ENCODE measurements at regions not wholly inside any gene's neighbourhood (a gene's known extent, or its start where the extent isn't known, plus 50 kb on each side); places are given as distances from the start of the nearest gene placed in this dataset.

DNA sequence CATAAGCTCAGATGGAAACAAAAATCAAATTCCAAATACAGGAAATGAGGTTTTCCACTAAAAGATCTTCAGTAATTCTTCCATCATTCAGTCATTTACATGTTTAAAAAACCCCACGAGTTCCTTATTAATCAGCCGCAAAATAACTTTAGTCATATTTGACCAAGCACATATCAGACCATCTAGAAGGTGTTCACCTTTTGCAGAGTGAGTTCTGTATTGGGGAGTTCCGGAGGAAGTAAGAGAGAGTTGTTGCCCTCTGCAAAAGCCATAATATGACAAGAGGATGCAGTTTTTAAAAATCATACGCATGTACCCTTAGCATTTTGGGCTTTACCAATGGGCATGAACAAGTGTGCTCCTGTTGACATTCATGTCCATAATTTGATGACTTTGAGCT lies 61.6 kb downstream of the CCR1 start:
- DNase-seq: no peak

DNA sequence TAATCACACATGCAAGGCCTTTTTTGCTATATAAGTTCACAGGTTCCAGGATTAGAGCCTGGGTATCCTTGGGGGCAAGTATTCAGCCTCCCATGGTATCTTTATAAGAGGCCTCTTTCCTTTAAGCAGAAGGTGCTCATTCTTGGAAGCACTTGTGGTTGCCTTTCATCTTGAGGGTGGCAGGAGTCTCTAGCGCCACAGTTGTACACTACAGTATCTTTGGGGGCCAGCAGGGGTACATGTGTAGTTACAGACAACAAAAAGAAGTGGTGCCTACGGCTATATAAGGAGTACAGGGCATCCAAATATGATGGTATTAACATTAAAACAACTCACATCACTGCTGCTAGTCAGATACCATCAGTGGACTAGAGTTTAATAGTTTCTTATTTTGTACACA lies 62.1 kb downstream of the CCR1 start:
- DNase-seq: no peak

DNA sequence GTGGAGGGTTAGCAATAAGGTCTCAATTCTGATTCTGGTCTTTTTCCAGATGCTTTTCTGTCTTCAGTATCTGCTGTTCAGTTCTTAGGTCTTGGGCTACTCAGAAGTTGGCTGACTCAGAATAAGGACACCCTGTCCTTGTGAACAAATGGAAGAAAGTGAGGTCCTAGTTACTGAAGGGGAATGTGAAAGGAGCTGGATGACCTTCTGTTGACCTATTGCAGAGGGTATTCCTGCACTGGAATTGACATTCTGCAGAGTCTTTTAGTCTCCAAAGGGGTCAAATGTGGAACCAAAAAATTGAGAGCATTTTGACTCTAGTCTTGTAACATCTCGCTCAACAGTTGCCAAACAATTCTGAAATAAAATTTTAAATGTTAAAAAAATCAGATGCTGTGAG lies 63.0 kb downstream of the CCR1 start:
- DNase-seq: no peak

DNA sequence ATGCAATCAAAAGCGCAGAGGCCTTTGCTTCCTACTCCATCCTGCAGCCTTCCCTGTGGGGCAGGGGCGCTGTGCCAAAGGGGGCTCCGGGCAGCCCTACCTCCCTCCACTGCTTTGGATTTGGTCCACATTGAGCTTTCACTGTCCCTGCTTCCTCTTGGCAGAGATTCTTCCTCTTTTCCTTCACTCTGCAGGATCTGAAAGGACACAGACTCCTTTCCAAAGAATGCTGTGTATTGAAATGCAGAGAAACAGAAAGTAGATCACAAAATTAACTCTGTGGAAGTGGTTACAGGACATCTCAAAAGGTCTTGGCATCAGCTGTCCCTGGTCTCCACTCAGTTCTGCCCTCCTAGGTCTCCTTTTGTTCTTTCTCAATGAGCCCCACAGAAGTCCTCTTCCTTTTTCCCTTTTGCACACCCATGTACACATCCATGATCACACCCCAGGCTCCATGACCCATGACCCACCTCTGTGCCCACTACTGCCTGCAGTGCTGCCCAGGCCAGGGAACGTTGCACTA lies 64.1 kb downstream of the CCR1 start:
- DNase-seq: peak; percentile 69

DNA sequence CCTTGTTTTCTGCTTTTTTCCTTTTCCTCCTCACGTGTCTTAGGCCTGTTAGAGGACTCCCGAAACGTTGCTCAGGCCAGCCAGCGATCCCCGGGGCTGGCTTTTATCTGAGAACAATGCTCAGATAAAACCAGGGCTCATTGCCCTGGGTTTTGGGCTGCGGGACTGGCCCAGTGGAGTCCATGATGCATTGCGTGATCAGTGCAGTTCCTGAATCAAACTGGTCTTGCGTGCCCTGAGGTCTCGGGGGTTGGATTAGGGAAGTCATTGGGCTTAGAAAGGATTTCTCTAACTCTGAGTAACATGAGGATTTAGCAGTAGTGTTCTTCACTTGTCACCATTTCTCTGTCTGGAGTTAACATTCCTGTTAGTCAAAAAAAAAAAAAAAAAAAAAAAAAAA lies 66.3 kb downstream of the CCR1 start:
- peak; percentile 83 for DNase-seq

DNA sequence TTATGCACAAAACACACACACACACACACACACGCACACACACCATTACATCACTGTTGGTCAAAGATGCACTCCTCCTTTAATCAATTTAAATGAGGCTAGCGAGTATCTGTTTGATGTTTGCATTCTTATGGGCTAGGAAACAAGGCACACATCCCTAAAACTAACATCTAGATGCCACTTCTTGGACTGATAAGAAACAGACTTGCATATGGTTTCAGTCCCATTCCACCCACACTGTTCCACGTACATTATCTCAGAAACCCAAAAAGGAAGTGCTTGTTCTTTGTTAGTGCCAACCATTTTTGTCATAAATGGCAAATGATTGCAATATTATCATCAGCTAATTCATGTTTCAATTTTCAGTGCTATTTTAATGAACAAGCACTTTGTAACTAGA lies 69.5 kb downstream of the CCR1 start:
- DNase-seq: no peak

DNA sequence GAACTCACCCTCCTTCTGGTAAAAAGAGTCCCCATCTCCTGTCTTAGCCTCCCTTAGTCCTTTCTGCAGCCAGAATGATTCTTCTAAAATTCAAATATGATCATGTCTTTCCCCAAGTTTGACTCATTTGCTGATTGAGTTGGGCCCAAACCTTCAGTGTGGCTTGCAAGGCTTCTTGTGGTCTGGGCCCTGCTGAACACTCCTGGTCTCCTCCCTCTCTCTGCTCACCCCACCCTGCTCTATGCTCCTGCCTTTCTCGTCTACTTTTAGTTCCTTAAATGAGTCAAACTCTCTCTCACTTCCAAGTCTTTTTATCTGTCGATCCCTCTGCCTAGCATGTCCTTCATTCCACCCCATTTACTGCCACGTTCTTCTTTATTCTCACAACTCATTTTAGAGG lies 72.6 kb downstream of the CCR1 start:
- peak; percentile 93 for DNase-seq

DNA sequence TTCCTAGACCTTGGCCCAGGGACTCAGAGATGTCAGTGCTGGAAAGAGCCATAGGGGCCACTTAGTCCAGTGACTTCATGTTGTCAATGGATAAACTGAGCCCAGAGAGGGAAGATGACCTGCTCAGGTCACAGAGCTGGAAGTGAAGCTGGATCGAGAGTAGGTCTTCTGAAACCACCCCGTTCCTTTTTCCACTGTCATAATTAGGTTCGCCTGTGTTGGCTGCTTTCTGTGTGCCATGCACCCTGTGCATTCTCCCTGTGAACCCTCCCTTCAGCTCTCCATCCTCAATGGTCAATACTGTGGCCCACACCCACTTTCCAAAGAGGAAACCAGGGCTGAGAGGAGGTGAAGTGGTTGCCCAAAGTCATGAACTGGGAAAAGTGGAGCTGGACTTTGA lies 74.8 kb downstream of the CCR1 start:
- DNase-seq: peak; percentile 11

DNA sequence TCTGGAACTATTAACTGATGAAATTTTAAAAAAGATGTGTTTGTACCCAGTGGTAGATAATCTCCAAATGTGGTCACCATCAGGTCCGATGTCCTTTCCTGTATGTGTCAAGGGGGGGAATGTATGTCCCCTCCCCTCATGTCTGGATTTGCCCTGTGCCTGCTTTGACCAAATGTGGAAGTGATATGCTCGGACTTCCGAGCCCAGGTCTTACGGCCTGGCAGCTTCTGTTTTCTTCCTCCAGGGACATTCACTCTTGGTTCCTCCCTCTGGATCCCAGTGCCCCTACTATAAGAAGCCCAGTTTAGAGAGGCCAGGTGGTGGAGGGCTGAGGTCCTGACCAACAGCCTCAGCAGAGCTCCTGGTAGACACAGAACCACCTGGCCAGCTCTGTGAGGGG lies 75.5 kb downstream of the CCR1 start:
- DNase-seq: no peak

DNA sequence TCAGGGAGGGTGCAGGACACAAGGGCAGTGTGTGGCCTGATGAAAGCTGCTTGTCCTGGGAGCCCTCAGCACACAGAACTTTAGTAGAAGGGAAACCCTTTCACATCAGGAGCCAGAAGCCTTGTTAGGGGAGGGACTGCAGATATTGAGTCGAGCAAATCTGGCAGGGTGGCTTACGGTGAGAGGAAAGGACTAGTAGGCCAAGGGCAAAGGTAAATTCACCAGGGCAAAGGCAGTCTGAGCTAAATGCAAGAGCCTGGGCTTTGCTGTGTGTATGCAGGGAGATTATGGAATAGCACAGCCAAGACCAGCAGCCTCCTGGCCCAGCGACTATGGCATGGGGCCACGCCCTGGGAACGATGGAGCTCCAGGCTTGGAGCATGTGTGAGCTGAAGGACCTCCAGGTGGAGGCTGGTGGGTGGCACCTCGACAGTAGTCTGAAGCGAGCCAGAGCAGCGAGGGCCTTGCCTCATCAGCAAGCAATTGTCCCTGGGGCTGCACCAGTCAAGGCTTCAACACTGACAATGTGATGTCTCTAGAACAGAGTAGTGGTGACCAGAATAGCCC lies 76.1 kb downstream of the CCR1 start:
- DNase-seq: no peak

DNA sequence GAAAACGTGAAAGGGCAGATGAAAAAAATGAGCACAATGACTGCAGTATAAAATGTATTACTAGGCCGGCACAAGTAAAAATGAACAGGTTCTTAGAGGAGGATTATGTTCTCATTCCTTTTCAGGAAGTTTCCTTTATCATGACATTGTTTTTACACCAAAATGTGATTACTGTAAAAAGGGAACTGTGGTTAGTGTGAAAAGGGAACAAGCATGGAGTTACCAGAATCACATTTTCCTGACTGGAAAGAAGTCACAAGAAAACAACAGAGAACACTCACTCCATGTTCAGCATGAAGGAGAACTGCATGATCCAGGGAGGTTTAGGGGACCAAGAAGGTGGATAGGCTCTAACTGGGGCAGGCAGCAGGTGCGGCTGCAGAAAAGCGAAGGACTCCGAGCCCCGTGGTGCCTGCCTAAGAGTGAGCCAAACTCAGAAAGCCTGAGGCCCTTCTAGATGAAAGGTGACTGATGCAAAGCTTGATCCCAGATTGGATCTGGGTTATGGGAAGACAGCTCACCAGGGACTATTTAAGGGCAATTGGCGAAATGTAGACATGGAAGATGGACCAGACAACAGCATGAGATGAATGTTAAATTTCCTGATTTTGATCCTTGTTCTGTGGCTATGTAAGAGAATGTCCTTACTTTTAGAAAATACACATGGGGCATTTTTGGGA lies 77.3 kb downstream of the CCR1 start:
- DNase-seq: peak; percentile 83

DNA sequence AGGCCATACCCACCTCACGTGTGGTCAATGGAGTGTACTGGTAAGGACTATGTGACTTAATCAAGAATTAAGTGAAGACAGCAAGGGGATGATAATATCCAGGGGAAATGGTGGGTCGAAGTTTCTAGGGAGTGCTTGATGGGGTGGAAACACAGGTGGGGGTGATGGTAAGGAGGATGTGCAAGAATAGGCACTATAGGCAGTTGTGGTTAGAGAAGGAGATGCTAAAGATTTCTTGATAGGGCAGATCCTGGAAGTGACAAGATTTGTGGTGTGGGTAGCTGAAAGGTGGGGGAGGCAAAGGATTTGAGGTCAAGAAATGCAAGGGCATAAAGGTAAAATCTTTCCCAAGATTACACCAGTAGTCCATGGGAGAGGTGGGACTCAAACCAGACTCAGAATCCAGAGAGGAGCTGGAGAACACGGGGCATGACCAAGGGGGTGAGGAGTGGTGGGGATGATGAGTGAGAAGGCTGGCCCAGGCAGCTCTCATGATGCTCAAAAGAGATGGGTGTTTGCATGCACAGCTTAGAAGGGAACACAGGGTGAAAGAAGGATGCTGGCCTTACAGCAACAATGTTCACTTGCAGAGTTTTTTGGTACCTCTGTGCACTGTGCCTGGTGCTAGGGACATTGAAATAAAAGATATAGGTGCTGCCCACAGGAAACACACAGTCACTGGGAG lies 78.4 kb downstream of the CCR1 start:
- no peak for DNase-seq

DNA sequence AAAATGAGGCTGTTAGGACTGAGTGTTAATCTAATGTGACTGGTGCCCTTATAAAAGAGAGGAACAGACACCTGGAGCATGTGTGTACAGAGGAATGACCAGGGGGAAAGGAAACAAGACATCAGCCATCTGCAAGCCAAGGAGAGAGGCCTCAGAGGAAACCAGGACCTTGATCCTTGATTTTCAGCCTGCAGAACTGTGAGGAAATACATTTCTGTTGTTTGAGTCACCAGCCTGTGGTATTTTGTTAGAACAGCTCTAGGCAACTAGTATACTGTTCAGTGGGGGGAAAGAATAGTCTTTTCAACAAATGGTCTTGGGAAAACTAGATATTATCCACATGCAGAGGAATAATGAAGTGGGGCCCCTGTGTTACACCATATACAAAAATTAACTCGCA lies 80.6 kb downstream of the CCR1 start:
- DNase-seq: peak; percentile 75

DNA sequence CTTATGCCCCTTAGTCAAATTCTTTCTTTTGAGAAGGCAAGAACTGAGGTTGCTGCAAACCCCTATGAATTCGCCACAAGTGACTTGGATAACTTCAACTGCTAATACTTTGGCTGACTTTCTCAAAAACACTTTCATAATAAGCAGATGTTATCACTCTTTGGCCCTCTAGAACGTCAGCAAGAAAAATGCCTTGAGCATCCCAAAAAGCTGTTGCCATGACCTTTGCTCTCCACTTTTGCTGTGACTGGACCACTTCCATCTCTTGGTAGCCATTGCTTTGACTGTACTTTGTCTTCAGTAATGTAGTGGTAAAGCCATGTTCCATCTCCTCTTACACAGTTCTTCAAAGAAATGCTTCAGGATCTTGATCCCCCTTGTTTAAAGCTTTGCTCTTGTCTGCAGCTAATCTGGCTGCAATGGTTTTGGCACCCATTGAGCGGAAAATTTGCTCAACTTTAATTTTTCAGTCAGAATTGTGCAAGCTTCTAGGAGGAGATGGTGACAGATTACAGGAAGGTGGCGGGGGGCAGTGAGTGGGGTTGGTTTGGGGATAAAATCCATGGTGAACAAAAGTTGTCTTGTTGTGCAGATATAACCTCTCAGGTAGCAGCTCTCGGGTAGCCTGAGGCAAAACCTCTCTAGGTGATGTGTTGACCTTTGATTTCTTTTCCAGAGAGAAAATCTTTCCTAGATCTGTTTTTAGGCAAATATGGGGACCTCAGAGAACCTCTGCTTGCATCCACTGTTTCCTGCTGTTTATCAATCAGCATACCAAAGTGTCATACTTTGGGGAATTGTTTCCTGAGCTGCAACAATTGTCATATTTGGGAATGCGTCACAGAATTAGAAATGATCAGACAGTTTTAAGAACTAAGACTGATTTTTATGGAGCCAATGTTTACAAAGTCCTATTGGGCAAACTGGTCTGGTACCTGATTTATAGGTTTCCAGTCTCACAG lies 83.6 kb downstream of the CCR1 start:
- no peak for DNase-seq

DNA sequence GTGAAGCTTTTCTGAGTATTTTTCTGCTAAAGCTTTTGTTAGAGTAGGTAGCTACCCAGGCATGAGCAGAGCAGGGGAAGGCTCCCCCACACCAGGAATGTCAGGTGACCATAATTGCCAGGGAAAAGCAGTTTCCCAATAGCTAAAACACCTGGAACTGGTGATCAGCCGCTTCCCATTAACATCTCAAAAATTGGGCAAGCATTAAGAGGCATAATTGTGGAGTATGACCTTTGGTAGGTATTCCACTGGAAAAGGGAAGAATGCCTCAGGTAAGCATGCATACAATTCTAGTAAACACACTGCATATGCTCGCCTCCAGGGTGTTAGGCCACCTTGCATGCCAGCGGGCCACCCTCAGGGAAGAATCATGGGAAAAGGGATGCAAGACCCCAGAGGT lies 84.5 kb downstream of the CCR1 start:
- DNase-seq: no peak

DNA sequence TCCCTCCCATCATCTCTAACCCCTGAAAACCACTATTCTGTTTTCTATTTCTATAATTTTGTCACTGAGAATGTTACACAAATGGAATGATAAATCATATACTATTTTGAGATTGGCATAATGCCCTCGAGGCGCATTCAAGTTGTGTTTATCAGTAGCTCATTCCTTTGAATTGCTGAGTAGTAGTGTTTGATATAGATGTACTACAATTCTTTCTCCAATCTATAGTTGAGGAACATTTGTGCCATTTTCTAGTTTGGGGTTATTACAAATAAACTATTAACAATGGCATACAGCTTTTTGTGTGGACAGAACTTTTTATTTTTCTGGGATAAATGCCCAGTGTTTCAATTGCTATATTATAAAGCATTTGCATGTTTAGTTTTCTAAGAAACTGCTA lies 86.0 kb downstream of the CCR1 start:
- DNase-seq: no peak

DNA sequence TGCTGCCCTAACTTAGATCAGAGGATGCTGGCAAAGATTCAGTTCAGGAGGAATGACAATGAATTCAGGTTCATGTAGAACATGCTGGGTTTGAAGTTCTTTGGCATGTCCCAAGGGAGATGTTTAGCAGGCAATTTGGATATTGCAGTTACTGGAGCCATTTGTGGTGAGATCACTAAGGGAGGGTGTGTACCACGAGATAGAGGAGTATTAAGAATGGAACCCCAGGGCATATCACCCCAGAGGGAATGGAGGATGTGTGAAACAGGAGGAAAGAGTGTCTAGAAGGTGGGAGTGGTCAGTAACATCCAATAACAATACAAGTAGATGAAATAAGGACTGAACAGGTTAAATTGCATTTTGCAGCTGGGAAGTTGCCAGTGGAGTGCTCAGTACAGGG lies 87.1 kb downstream of the CCR1 start:
- DNase-seq: no peak

DNA sequence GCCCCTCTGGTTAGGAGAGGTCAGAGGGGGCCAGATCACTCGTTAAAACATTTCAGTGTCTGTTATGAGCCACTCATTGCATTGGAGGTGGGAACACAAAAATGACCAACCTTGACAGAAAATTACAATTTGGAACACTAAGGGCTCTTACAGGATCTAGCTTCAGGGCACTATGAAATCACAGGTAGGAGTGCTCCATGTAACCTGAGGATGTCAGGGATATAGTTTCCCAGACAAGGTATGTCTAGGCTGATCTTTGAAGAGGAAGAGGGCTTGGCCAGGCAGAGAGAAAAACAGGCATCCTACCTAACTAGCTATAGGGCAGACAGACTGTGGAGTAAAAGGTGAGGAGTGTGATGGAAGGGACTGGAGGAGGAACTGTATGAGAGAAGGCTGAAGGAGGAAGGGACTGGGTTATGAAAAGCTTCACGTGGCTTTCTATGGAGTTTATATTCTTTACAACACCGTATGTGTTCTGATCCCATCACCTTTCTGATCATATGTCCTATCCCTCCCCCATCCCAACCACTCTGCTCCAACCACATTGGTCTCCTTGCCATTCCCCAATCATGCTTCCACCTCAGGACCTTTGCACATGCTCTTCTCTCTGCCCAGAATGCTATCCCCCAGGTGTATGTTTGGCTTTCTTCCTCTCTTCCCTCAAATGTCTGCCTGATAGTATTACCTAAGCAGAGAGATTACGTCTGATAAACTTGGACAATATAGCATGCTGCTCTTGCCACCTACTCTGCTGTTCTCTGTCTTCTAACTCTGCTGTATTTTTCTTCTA lies 88.2 kb downstream of the CCR1 start:
- DNase-seq: no peak

DNA sequence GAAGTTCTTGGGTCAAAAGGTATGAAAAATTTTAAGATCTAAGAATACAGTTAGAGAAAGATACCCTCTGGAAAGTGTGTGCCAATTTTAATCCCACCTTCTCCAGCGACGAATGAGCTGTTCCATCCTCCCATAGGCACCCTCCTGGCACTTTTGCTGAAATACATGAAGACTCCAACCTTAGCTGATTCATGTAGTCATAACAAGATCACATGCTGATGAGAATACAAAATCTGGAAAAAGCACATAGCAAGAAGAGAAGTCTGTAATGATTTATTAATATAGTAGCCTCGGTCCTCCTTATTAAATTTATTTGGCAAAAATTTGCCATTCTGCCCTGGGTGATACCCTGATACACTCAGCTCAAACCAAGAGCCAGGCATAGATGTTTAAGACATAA lies 88.9 kb downstream of the CCR1 start:
- no peak for DNase-seq

DNA sequence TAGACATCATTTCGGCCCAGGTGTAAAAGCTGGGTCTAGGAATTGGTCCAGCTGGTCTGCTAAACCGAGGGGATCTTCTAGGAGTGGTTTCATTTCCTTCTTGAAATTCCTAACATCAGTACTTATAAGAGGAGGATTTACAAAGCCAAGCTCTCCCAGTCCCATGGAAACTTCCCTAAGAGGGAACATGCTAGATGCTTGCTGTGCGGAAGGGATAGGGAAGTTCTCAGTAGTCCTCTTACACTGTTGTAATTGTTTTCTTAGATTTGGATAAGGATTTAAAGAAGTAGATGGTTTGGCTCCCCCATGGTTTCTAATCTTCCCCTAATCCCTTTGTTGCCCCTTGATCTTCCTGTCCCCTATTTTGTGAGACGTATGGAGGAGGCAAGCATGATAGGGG lies 89.7 kb upstream of the XCR1 start:
- DNase-seq: no peak

DNA sequence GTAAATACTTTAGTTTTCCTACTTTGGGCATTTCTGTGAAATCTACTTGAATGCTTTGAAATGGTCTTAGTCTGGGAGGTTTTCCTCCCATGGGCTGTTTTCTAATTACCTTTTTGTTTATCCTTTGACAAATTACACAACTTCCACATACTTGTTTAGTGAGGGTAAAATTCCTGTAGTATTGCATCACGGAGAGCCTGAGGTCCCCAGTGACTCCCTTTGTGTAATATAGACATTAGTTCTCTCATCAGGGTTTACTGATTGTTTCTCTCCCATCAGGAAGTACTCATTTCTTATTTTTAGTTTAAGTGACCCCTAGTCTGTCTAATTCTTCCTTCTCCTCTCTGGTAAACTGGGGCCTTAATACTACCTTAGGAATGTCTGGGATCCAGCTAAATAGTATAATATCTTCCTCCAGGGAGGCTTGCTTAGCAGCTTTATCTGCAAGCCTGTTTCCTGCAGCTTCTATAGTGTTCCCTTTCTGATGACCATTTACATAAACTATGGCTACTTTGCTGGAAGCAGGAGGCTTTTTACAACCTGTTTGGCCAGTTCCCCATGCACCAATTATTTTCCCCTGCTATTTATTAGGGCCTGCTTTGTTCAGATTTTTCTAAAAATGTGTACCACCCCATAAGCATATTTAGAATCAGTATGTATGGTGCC lies 87.2 kb upstream of the XCR1 start:
- peak; percentile 49 for DNase-seq

DNA sequence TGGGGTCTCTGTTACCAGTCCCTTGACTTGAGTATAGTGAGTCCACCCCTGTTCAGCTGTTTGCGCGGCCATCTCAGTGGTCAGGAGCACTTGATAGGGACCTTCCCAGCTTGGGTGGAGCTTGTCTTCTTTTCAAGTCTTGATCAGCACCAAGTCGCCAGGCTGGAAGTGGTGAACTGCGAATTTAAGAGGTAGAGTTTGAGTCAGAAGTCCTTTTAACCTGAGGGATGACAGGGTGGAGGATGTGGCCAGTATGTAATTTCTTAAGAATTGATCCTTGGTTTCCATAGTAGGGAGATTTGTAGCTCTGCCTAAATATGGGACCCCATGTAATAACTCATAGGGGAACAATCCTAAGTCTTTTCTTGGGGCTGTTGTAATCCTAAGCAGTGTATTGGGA lies 86.3 kb upstream of the XCR1 start:
- DNase-seq: no peak

Measured in MV-4-11 (cell line).